CD14-positive monocyte (primary cell): ENCODE measurements at regions not wholly inside any gene's neighbourhood (a gene's known extent, or its start where the extent isn't known, plus 50 kb on each side); places are given as distances from the start of the nearest gene placed in this dataset.

Experiments used
- DNase-seq, 3 donors: peaks; one replicate each; pipeline ENCODE4 v3.0.0-alpha.2; 2011 to 2022
- H2AFZ ChIP-seq: 2 replicates; pipeline ENCODE4 v1.6.0; 2012; ENCODE audit warnings: mild to moderate bottlenecking, low read depth, low read length, inconsistent platforms; ENCODE audit not compliant: insufficient read depth, poor library complexity, severe bottlenecking
- H3K27ac ChIP-seq, 2 donors: 1 replicate in 1 of 2; 2 replicates in 1 of 2; pipeline ENCODE4 v1.5.1; 2012 to 2013; ENCODE audit warnings: low read length in 2 of 2, control low read depth in 1 of 2, inconsistent platforms in 1 of 2, low read depth in 1 of 2, mild to moderate bottlenecking in 1 of 2
- H3K27me3 ChIP-seq, 2 donors: one replicate each; pipeline versions ENCODE4 v1.6.0 to v1.6.1; 2011 to 2013; ENCODE audit warnings: low read length in 2 of 2; ENCODE audit not compliant: control insufficient read depth in 2 of 2, insufficient read depth in 2 of 2
- H3K36me3 ChIP-seq, 2 donors: replicated peaks in 1 of 2; 1 replicate in 1 of 2; 2 replicates in 1 of 2; pipeline versions ENCODE4 v1.5.1 to v1.6.1; 2012 to 2013; ENCODE audit warnings: low read length in 2 of 2, control low read depth in 1 of 2, inconsistent platforms in 1 of 2, mild to moderate bottlenecking in 1 of 2; ENCODE audit not compliant: insufficient read depth in 2 of 2, control insufficient read depth in 1 of 2
- H3K4me1 ChIP-seq, 2 donors: 1 replicate in 1 of 2; 2 replicates in 1 of 2; pipeline versions ENCODE4 v1.5.1 to v1.6.1; 2012 to 2013; ENCODE audit warnings: low read length in 2 of 2, control low read depth in 1 of 2, inconsistent platforms in 1 of 2, mild to moderate bottlenecking in 1 of 2, moderate library complexity in 1 of 2; ENCODE audit not compliant: insufficient read depth in 2 of 2, control insufficient read depth in 1 of 2
- H3K4me2 ChIP-seq: replicated peaks from 2 replicates; pipeline ENCODE3; 2012; ENCODE audit warnings: low read length, moderate library complexity, mild to moderate bottlenecking; ENCODE audit not compliant: poor library complexity, severe bottlenecking; ENCODE audit errors: extremely low read depth
- H3K4me3 ChIP-seq, 3 experiments: fragments of 200-600 bp in 1 of 3; sonication (generic) in 1 of 3; replicated peaks in 1 of 3; 1 replicate in 2 of 3; 2 replicates in 1 of 3; pipeline ENCODE4 v1.5.1; 2011 to 2013; ENCODE audit warnings: low read length in 3 of 3, mild to moderate bottlenecking in 3 of 3, control low read depth in 2 of 3, low read depth in 2 of 3, inconsistent platforms in 1 of 3, moderate library complexity in 1 of 3
- H3K79me2 ChIP-seq: 2 replicates; pipeline ENCODE4 v1.6.0; 2012; ENCODE audit warnings: mild to moderate bottlenecking, control low read depth, inconsistent platforms, low read length, moderate library complexity; ENCODE audit not compliant: insufficient read depth
- H3K9ac ChIP-seq: 2 replicates; pipeline ENCODE4 v1.6.0; 2017; ENCODE audit warnings: low read length, mild to moderate bottlenecking; ENCODE audit not compliant: insufficient read depth, poor library complexity, severe bottlenecking
- H3K9me3 ChIP-seq, 2 donors: replicated peaks in 1 of 2; 1 replicate in 1 of 2; 2 replicates in 1 of 2; pipeline versions ENCODE4 v1.5.1 to v1.6.1; 2012 to 2013; ENCODE audit warnings: low read length in 2 of 2, control low read depth in 1 of 2; ENCODE audit not compliant: control insufficient read depth in 1 of 2, insufficient read depth in 1 of 2
- H4K20me1 ChIP-seq: 2 replicates; pipeline ENCODE4 v1.6.0; 2012; ENCODE audit warnings: mild to moderate bottlenecking, low read length, control low read depth, moderate library complexity; ENCODE audit not compliant: insufficient read depth
- H3K27ac Mint-ChIP-seq, 7 donors: one replicate each; pipeline ENCODE4 v1.8.0; 2020; ENCODE audit warnings: mild to moderate bottlenecking in 7 of 7, mixed read lengths in 7 of 7, moderate library complexity in 6 of 7, inconsistent platforms in 2 of 7
- H3K27me3 Mint-ChIP-seq, 3 donors: one replicate each; pipeline ENCODE4 v1.8.0; 2021 to 2022; ENCODE audit warnings: low read depth in 3 of 3, mild to moderate bottlenecking in 3 of 3, mixed read lengths in 3 of 3, moderate library complexity in 3 of 3, inconsistent platforms in 1 of 3
- H3K36me3 Mint-ChIP-seq, 2 donors: one replicate each; pipeline ENCODE4 v1.8.0; 2020; ENCODE audit warnings: mixed read lengths in 2 of 2, inconsistent platforms in 1 of 2, mild to moderate bottlenecking in 1 of 2
- H3K4me1 Mint-ChIP-seq: one replicate; pipeline ENCODE4 v1.8.0; 2020; ENCODE audit warnings: mild to moderate bottlenecking, mixed read lengths
- H3K4me3 Mint-ChIP-seq, 2 donors: one replicate each; pipeline ENCODE4 v1.8.0; 2020; ENCODE audit warnings: mild to moderate bottlenecking in 2 of 2, mixed read lengths in 2 of 2, moderate library complexity in 1 of 2
- H3K9me3 Mint-ChIP-seq, 7 donors: one replicate each; pipeline ENCODE4 v1.8.0; 2020 to 2022; ENCODE audit warnings: mixed read lengths in 7 of 7, mild to moderate bottlenecking in 6 of 7, moderate library complexity in 6 of 7, inconsistent platforms in 2 of 7
- CTCF ChIP-seq: fragments of 200-600 bp; IDR thresholded peaks from one replicate; pipeline ENCODE4 v1.8.0; 2022; ENCODE audit warnings: antibody characterized with exemption, mild to moderate bottlenecking
- WGBS: methylation state at CpG from one replicate; pipeline ENCODE4 v1.1.5; 2013; ENCODE audit warnings: missing lambda C conversion rate; ENCODE audit not compliant: insufficient coverage; 5-methylcytosine and 5-hydroxymethylcytosine counted together
- intact Hi-C, 2 donors: fragments of 100-400 bp; cut with micrococcal nuclease; formaldehyde crosslinking; loops; one replicate each; pipeline versions ENCODE4 v1.15.0 to v1.15.1; 2023

- H2AFZ ChIP-seq = no peak overlapping the region
- no peaks in the 10 kb centered on the region for H3K79me2 ChIP-seq
- H3K9ac ChIP-seq = no peak overlapping the region
- H4K20me1 ChIP-seq = no peaks in the 10 kb centered on the region
- Mint-ChIP-seq H3K27me3 (no peaks in the 10 kb centered on the region), H3K4me1 (no peaks in the 10 kb centered on the region), H3K27ac (no peak overlapping the region), H3K9me3 (peaks cover 0 to 3% (median 0%) of the 10 kb centered on the region in 7 donors), H3K36me3 (no peaks in the 10 kb centered on the region), H3K4me3 (no peak overlapping the region)
- TF ChIP-seq CTCF = no peak
- no CpG with 5 or more reads among the region's 5 CpGs for WGBS
- H3K36me3 ChIP-seq = no peaks in the 10 kb centered on the region
- no peaks in the 10 kb centered on the region for H3K27me3 ChIP-seq
- H3K9me3 ChIP-seq = peaks cover 0 to 3% of the 10 kb centered on the region in 2 donors
- intact Hi-C loops = no loop called here
- DNase-seq = no peak
- H3K4me3 ChIP-seq = no peak overlapping the region
- H3K4me1 ChIP-seq = no peaks in the 10 kb centered on the region
- no peak overlapping the region for H3K4me2 ChIP-seq
- H3K27ac ChIP-seq = no peak overlapping the region
These were observed 274.0 kb upstream of the CDH9 start for GRCh38 chr5:27312291-27312893.

GRCh38 chr5:27311544-27311943, 273.2 kb upstream of the CDH9 start:
- peaks cover 0 to 3% of the 10 kb centered on the region in 2 donors for H3K9me3 ChIP-seq
- TF ChIP-seq CTCF = no peak
- Mint-ChIP-seq H3K9me3 (peaks cover 0 to 3% (median 0%) of the 10 kb centered on the region in 7 donors), H3K27ac (no peak overlapping the region), H3K4me1 (no peaks in the 10 kb centered on the region), H3K36me3 (no peaks in the 10 kb centered on the region), H3K27me3 (no peaks in the 10 kb centered on the region), H3K4me3 (no peak overlapping the region)
- H3K4me3 ChIP-seq = no peak overlapping the region
- no peaks in the 10 kb centered on the region for H4K20me1 ChIP-seq
- no peak overlapping the region for H3K4me2 ChIP-seq
- WGBS = 38% methylated on average over 1 of the region's 1 CpG
- H2AFZ ChIP-seq = no peak overlapping the region
- H3K4me1 ChIP-seq = no peaks in the 10 kb centered on the region
- DNase-seq = no peak
- H3K27me3 ChIP-seq = no peaks in the 10 kb centered on the region
- no peak overlapping the region for H3K27ac ChIP-seq
- no peak overlapping the region for H3K9ac ChIP-seq
- H3K36me3 ChIP-seq = no peaks in the 10 kb centered on the region
- intact Hi-C loops = no loop called here
- H3K79me2 ChIP-seq = no peaks in the 10 kb centered on the region
